Ishikawa (cell line): ENCODE measurements at regions not wholly inside any gene's neighbourhood (a gene's known extent, or its start where the extent isn't known, plus 50 kb on each side); places are given as distances from the start of the nearest gene placed in this dataset.

Experiments
- CREB1 ChIP-seq: IDR thresholded peaks from 2 replicates; pipeline ENCODE4 v1.6.1; 2012; ENCODE audit warnings: low read depth
- EGR1 ChIP-seq: IDR thresholded peaks from 2 replicates; pipeline ENCODE4 v1.6.1; 2012
- EP300 ChIP-seq: IDR thresholded peaks from 2 replicates; pipeline ENCODE4 v1.6.1; 2012; ENCODE audit warnings: borderline replicate concordance
- FOXM1 ChIP-seq: IDR thresholded peaks from 2 replicates; pipeline ENCODE4 v1.6.1; 2012; ENCODE audit warnings: low read depth, borderline replicate concordance
- NFIC ChIP-seq: IDR thresholded peaks from 2 replicates; pipeline ENCODE4 v1.6.1; 2012
- RAD21 ChIP-seq: IDR thresholded peaks from 2 replicates; pipeline ENCODE4 v1.6.1; 2012; ENCODE audit warnings: low read depth
- YY1 ChIP-seq: IDR thresholded peaks from 2 replicates; pipeline ENCODE4 v1.6.1; 2012; ENCODE audit warnings: low read depth
- ZBTB7A ChIP-seq: IDR thresholded peaks from 2 replicates; pipeline ENCODE4 v1.6.1; 2012; ENCODE audit warnings: low read depth
- TF ChIP-seq, protein P1 (sequence below): IDR thresholded peaks from 2 replicates; pipeline ENCODE4 v1.6.1; 2012
- TF ChIP-seq, protein P2 (sequence below): IDR thresholded peaks from 2 replicates; pipeline ENCODE4 v1.6.1; 2012; ENCODE audit warnings: low read depth, mild to moderate bottlenecking

DNA sequence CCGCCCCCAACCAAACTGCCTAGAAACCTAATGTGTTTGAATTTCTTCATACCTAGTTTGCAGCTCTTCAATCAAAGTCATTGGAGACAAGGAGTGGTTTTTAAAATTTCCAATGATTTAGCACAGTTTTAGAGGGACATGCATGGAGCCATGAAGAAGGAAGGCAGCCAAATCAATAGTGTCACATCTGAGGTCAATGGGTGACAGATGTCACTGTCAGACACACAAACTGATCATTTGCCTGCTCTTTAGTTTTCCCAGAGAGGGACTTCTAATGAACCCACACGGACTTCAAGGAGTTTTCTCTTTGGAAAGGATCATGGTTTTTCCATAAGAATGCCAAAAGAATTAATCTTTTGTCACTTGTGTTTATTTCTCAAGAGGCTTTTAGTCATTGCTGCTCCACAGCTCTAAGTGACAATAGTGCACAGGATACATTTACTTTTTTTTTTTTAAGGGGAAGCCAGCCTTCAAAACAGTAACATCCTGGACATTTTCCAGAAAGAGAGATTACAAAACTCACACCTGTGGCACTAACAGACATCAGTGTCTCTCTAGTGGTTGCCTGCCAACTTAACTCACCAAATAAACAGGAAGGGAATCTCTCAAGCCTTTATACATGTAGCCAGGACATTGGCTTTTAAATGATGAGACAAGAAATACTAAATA, 251.1 kb upstream of the DIAPH2 start:
- TF ChIP-seq EP300 (no peak), YY1 (no peak), ZBTB7A (no peak), EGR1 (no peak), FOXM1 (no peak), CREB1 (no peak), NFIC (no peak), RAD21 (no peak)
- TF ChIP-seq, protein P1, sequence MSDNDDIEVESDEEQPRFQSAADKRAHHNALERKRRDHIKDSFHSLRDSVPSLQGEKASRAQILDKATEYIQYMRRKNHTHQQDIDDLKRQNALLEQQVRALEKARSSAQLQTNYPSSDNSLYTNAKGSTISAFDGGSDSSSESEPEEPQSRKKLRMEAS: no peak
- TF ChIP-seq, protein P2, sequence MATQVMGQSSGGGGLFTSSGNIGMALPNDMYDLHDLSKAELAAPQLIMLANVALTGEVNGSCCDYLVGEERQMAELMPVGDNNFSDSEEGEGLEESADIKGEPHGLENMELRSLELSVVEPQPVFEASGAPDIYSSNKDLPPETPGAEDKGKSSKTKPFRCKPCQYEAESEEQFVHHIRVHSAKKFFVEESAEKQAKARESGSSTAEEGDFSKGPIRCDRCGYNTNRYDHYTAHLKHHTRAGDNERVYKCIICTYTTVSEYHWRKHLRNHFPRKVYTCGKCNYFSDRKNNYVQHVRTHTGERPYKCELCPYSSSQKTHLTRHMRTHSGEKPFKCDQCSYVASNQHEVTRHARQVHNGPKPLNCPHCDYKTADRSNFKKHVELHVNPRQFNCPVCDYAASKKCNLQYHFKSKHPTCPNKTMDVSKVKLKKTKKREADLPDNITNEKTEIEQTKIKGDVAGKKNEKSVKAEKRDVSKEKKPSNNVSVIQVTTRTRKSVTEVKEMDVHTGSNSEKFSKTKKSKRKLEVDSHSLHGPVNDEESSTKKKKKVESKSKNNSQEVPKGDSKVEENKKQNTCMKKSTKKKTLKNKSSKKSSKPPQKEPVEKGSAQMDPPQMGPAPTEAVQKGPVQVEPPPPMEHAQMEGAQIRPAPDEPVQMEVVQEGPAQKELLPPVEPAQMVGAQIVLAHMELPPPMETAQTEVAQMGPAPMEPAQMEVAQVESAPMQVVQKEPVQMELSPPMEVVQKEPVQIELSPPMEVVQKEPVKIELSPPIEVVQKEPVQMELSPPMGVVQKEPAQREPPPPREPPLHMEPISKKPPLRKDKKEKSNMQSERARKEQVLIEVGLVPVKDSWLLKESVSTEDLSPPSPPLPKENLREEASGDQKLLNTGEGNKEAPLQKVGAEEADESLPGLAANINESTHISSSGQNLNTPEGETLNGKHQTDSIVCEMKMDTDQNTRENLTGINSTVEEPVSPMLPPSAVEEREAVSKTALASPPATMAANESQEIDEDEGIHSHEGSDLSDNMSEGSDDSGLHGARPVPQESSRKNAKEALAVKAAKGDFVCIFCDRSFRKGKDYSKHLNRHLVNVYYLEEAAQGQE: no peak
